Neural cell (in vitro differentiated cells): ENCODE measurements at regions not wholly inside any gene's neighbourhood (a gene's known extent, or its start where the extent isn't known, plus 50 kb on each side); places are given as distances from the start of the nearest gene placed in this dataset.

Source experiments
- H2AFZ ChIP-seq: fragments of 200-600, 300-800 bp; sonication (generic), shearing (Covaris generic); 2 replicates; pipeline ENCODE4 v1.6.0; 2014; ENCODE audit warnings: low read depth, mild to moderate bottlenecking, antibody characterized with exemption, low read length, moderate library complexity
- H3F3A ChIP-seq: fragments of 200-600 bp; shearing (Covaris generic); 2 replicates; pipeline ENCODE4 v1.6.1; 2016; ENCODE audit warnings: mild to moderate bottlenecking, moderate library complexity, mixed read lengths, antibody characterized with exemption, low read length; ENCODE audit not compliant: insufficient read depth, poor library complexity, severe bottlenecking
- H3K27ac ChIP-seq: fragments of 200-600, 300-800 bp; sonication (generic), shearing (Covaris generic); 2 replicates; pipeline ENCODE4 v1.5.1; 2014; ENCODE audit warnings: mild to moderate bottlenecking, low read length, moderate library complexity
- H3K27me3 ChIP-seq: fragments of 300-800, 200-600 bp; sonication (generic), shearing (Covaris generic); 2 replicates; pipeline ENCODE4 v1.6.0; 2014; ENCODE audit warnings: mild to moderate bottlenecking, low read depth, low read length, moderate library complexity; ENCODE audit not compliant: insufficient read depth
- H3K36me3 ChIP-seq: fragments of 300-800, 200-600 bp; sonication (generic), shearing (Covaris generic); 2 replicates; pipeline ENCODE4 v1.5.1; 2014; ENCODE audit warnings: mild to moderate bottlenecking, antibody characterized with exemption, low read length, moderate library complexity; ENCODE audit not compliant: insufficient read depth
- H3K4me2 ChIP-seq: fragments of 300-800, 200-600 bp; sonication (generic), shearing (Covaris generic); 2 replicates; pipeline ENCODE4 v1.6.0; 2014; ENCODE audit warnings: mild to moderate bottlenecking, low read length
- H3K4me3 ChIP-seq: fragments of 300-800, 200-600 bp; sonication (generic), shearing (Covaris generic); 2 replicates; pipeline ENCODE4 v1.5.1; 2014; ENCODE audit warnings: mild to moderate bottlenecking, low read length, moderate library complexity
- H3K79me2 ChIP-seq: fragments of 200-600 bp; shearing (Covaris generic); replicated peaks from 2 replicates; pipeline ENCODE4 v1.6.0; 2014; ENCODE audit warnings: mild to moderate bottlenecking, low read length, moderate library complexity; ENCODE audit not compliant: insufficient read depth
- H3K9ac ChIP-seq: fragments of 300-800, 200-600 bp; sonication (generic), shearing (Covaris generic); 2 replicates; pipeline ENCODE4 v1.6.1; 2016; ENCODE audit warnings: mild to moderate bottlenecking, low read length, mixed read lengths
- H3K9me2 ChIP-seq: fragments of 200-600 bp; shearing (Covaris generic); 2 replicates; pipeline ENCODE4 v1.6.1; 2016; ENCODE audit warnings: mild to moderate bottlenecking, low read length, mixed read lengths; ENCODE audit not compliant: insufficient read depth
- H3K9me3 ChIP-seq: fragments of 200-600, 300-800 bp; sonication (generic), shearing (Covaris generic); 2 replicates; pipeline ENCODE4 v1.6.1; 2016; ENCODE audit warnings: mild to moderate bottlenecking, mixed run types, low read length, moderate library complexity, mixed read lengths
- H4K20me1 ChIP-seq: fragments of 200-600 bp; shearing (Covaris generic); 2 replicates; pipeline ENCODE4 v1.6.1; 2016; ENCODE audit warnings: mild to moderate bottlenecking, mixed run types; ENCODE audit not compliant: insufficient read depth
- EP300 ChIP-seq: fragments of 450-650 bp; conservative IDR thresholded peaks from 2 replicates; pipeline ENCODE4 v1.6.1; 2014; ENCODE audit warnings: antibody characterized with exemption, mild to moderate bottlenecking, moderate library complexity; ENCODE audit not compliant: poor library complexity, severe bottlenecking
- EZH2 ChIP-seq: fragments of 200-600, 300-800 bp; shearing (Covaris generic), sonication (generic); IDR thresholded peaks from 2 replicates; pipeline ENCODE4 v1.6.1; 2014; ENCODE audit warnings: antibody characterized with exemption, low read length, borderline replicate concordance, mild to moderate bottlenecking; ENCODE audit not compliant: insufficient read depth, poor library complexity, severe bottlenecking
- MXI1 ChIP-seq: fragments of 450-650 bp; conservative IDR thresholded peaks from 2 replicates; pipeline ENCODE4 v1.6.1; 2014; ENCODE audit warnings: antibody characterized with exemption, mild to moderate bottlenecking; ENCODE audit not compliant: poor library complexity, severe bottlenecking
- POLR2AphosphoS5 ChIP-seq: IDR thresholded peaks from 2 replicates; pipeline ENCODE4 v1.6.1; 2012
- RAD21 ChIP-seq: fragments of 450-650 bp; conservative IDR thresholded peaks from 2 replicates; pipeline ENCODE4 v1.6.1; 2014; ENCODE audit warnings: antibody characterized with exemption, mild to moderate bottlenecking, moderate library complexity
- SMC3 ChIP-seq: fragments of 450-650 bp; conservative IDR thresholded peaks from 2 replicates; pipeline ENCODE4 v1.6.1; 2014; ENCODE audit warnings: antibody characterized with exemption, mild to moderate bottlenecking, moderate library complexity; ENCODE audit not compliant: poor library complexity
- TAF1 ChIP-seq: IDR thresholded peaks from 2 replicates; pipeline ENCODE4 v1.6.1; 2012; ENCODE audit warnings: low read depth
- TF ChIP-seq, protein P1 (sequence below): fragments of 450-650 bp; IDR thresholded peaks from 2 replicates; pipeline ENCODE4 v1.5.1; 2014; ENCODE audit warnings: antibody characterized with exemption, mild to moderate bottlenecking, moderate library complexity; ENCODE audit not compliant: poor library complexity, severe bottlenecking
- TF ChIP-seq, protein P2 (sequence below): IDR thresholded peaks from 2 replicates; pipeline ENCODE4 v1.6.1; 2012; ENCODE audit warnings: borderline replicate concordance

DNA sequence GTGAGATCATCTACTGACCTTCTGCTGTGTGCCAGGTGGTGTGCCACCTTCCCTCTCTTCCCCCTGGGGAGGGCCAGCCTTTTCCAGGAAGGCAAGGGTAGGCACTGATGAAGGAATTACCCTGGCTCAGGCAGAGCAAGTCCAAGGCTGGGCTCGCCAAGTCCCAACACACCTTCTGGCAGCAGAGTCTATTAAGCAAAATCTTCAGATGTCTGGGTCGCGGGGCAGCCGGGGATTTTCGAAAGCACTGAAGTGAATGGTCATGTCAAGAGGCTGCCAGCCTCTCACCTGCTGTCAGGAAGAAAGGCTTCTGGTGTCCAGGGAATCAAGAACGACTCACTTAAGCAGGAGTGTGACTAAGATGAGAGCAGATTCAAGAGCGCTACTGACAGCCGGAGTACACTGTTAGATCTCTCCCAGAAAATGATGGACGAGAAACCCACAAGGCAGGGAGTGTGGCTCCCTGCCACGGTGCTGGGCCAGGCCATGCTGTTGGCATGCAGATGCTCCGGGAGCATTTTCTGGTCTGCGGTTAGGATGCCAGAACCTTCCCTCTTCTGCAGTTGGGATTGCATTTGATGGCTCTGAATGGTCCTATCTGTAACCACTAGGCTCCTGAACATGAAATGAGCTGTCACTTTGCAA, 479.8 kb downstream of the SHQ1 start:
- Histone ChIP-seq H3K9me3 (no peaks in the 10 kb centered on the region), H3K4me2 (no peak overlapping the region), H3K27me3 (no peaks in the 10 kb centered on the region), H3F3A (no peaks in the 10 kb centered on the region), H3K79me2 (no peaks in the 10 kb centered on the region), H3K36me3 (no peaks in the 10 kb centered on the region), H3K27ac (no peak overlapping the region), H3K4me3 (no peak overlapping the region), H4K20me1 (no peaks in the 10 kb centered on the region), H2AFZ (no peak overlapping the region), H3K9me2 (no peaks in the 10 kb centered on the region), H3K9ac (no peak overlapping the region)
- peak; percentile 39 for TF ChIP-seq EP300
- no peak for TF ChIP-seq POLR2AphosphoS5

DNA sequence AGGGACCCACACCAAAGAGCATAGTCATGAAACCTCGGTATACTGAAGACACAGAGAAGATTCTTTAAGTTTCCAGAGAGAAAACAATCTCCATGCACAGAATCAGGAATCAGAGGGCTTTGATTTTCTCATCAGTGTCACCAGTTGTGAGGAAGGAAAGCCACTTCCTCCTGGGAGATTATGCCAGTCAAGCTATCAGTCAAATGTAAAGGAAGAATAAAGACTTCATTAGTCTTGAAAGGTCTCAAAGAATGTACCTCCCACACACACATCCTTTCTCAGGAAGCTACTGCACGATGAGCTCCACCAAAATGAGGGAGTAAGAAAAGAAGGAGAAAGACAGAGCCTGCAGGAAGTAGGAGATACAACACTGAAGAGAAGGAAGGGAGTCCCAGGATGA, 486.3 kb downstream of the SHQ1 start:
- Histone ChIP-seq H3F3A (no peaks in the 10 kb centered on the region), H3K9me2 (no peaks in the 10 kb centered on the region), H3K4me3 (no peak overlapping the region), H3K9ac (no peak overlapping the region), H3K27ac (peak overlapping the region; percentile 49), H3K4me2 (no peak overlapping the region), H2AFZ (no peak overlapping the region), H3K79me2 (no peaks in the 10 kb centered on the region), H3K9me3 (no peaks in the 10 kb centered on the region), H4K20me1 (no peaks in the 10 kb centered on the region), H3K27me3 (no peaks in the 10 kb centered on the region), H3K36me3 (no peaks in the 10 kb centered on the region)
- TF ChIP-seq EZH2: no peak
- TF ChIP-seq, protein P1, sequence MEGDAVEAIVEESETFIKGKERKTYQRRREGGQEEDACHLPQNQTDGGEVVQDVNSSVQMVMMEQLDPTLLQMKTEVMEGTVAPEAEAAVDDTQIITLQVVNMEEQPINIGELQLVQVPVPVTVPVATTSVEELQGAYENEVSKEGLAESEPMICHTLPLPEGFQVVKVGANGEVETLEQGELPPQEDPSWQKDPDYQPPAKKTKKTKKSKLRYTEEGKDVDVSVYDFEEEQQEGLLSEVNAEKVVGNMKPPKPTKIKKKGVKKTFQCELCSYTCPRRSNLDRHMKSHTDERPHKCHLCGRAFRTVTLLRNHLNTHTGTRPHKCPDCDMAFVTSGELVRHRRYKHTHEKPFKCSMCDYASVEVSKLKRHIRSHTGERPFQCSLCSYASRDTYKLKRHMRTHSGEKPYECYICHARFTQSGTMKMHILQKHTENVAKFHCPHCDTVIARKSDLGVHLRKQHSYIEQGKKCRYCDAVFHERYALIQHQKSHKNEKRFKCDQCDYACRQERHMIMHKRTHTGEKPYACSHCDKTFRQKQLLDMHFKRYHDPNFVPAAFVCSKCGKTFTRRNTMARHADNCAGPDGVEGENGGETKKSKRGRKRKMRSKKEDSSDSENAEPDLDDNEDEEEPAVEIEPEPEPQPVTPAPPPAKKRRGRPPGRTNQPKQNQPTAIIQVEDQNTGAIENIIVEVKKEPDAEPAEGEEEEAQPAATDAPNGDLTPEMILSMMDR: no peak
- TF ChIP-seq TAF1: no peak
- peak; percentile 22 for TF ChIP-seq EP300
- TF ChIP-seq POLR2AphosphoS5: peak; percentile 32
- TF ChIP-seq, protein P2, sequence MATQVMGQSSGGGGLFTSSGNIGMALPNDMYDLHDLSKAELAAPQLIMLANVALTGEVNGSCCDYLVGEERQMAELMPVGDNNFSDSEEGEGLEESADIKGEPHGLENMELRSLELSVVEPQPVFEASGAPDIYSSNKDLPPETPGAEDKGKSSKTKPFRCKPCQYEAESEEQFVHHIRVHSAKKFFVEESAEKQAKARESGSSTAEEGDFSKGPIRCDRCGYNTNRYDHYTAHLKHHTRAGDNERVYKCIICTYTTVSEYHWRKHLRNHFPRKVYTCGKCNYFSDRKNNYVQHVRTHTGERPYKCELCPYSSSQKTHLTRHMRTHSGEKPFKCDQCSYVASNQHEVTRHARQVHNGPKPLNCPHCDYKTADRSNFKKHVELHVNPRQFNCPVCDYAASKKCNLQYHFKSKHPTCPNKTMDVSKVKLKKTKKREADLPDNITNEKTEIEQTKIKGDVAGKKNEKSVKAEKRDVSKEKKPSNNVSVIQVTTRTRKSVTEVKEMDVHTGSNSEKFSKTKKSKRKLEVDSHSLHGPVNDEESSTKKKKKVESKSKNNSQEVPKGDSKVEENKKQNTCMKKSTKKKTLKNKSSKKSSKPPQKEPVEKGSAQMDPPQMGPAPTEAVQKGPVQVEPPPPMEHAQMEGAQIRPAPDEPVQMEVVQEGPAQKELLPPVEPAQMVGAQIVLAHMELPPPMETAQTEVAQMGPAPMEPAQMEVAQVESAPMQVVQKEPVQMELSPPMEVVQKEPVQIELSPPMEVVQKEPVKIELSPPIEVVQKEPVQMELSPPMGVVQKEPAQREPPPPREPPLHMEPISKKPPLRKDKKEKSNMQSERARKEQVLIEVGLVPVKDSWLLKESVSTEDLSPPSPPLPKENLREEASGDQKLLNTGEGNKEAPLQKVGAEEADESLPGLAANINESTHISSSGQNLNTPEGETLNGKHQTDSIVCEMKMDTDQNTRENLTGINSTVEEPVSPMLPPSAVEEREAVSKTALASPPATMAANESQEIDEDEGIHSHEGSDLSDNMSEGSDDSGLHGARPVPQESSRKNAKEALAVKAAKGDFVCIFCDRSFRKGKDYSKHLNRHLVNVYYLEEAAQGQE: no peak
- no peak for TF ChIP-seq SMC3
- TF ChIP-seq MXI1: no peak
- no peak for TF ChIP-seq RAD21
